GM10266 (cell line): ENCODE measurements at regions not wholly inside any gene's neighbourhood (a gene's known extent, or its start where the extent isn't known, plus 50 kb on each side); places are given as distances from the start of the nearest gene placed in this dataset.

Source experiments
- DNase-seq: peaks from one replicate; pipeline ENCODE4 v3.0.0; 2012; ENCODE audit errors: extremely low spot score
- TF ChIP-seq, protein P1 (sequence below): IDR thresholded peaks from 2 replicates; pipeline ENCODE4 v1.5.1; 2012; ENCODE audit warnings: mild to moderate bottlenecking, low read depth; ENCODE audit not compliant: control insufficient read depth, insufficient read depth; ENCODE audit errors: missing control alignments

DNA sequence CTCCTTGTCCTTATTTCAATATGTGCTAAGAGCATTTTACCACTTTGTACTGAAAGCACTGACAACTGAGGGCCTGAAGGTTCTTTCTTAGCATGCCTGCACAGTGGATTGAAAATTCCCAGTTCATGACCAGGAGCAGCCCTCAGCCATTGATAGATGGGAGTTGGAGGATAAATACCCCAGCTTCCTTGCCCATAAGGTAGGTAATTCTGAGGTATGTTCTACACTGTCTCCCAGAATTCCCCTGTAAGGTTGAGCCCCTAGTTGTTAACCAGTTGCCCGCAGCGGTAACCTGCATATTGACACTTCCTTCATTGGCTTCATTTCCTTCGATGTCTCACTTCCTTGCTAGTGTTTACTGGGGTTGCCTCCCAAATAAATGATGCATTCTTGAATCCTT is 162.0 kb downstream of the CDC5L start:
- DNase-seq = no peak
- TF ChIP-seq, protein P1, sequence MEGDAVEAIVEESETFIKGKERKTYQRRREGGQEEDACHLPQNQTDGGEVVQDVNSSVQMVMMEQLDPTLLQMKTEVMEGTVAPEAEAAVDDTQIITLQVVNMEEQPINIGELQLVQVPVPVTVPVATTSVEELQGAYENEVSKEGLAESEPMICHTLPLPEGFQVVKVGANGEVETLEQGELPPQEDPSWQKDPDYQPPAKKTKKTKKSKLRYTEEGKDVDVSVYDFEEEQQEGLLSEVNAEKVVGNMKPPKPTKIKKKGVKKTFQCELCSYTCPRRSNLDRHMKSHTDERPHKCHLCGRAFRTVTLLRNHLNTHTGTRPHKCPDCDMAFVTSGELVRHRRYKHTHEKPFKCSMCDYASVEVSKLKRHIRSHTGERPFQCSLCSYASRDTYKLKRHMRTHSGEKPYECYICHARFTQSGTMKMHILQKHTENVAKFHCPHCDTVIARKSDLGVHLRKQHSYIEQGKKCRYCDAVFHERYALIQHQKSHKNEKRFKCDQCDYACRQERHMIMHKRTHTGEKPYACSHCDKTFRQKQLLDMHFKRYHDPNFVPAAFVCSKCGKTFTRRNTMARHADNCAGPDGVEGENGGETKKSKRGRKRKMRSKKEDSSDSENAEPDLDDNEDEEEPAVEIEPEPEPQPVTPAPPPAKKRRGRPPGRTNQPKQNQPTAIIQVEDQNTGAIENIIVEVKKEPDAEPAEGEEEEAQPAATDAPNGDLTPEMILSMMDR = no peak

DNA sequence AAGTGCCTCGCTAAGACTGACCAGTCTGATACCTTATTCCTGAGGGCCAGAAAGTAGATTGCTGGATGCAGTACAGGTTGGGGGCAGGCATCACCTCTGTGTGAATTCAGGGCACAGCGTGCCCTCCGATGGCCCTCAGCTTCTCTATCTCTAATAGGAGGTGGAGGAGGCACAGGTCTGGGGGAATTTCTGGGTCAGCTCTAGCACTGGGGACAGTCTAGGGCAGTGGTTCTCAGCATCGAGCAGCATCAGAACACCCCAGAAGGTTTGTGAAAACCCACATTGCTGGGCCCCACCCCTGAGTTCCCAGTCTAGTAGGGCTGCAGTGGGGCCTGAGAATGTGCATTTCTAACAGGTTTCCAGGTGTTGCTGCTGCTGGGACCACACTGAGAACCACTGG is 166.7 kb downstream of the CDC5L start:
- DNase-seq = no peak
- TF ChIP-seq, protein P1 = no peak

DNA sequence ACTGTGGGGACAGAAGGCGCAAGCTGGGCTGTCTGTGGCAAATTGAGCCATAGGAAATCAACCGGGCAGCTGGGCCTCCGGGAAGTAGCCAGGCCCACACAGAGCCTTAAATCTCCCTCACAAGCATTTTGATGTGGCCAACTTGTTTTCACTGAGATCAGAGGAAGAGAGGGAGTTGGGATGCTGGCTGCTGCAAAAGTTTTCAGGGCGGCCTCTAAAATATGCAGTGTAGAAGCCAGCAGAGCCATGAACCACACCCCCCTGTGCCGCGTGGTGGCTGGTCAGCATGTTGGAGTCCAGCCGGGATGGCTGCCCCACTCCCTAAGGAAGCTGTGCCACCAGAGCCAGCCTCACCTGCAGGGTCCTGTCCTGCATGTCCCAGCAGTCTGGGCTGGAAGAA is 167.4 kb downstream of the CDC5L start:
- DNase-seq = no peak
- TF ChIP-seq, protein P1 = no peak

DNA sequence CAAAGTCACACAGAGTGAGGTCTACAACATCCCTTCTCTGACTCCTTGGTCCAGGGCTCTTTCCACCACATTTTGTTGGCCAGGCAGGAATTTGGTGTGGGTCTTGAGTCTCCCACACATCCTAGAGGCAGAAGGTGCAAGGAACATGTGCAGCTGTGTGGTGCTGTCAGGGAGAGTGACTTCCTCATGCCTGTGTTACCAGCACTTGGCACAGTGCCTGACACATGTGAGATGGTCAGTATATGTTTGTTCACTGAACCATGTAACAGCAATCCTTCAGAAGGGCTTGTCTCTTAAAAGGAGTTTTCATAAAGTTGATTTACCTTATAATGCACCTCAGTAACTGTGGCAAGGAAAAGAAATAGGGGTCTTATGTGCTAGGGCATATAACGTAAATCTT is 168.5 kb downstream of the CDC5L start:
- TF ChIP-seq, protein P1 = no peak
- DNase-seq = no peak

DNA sequence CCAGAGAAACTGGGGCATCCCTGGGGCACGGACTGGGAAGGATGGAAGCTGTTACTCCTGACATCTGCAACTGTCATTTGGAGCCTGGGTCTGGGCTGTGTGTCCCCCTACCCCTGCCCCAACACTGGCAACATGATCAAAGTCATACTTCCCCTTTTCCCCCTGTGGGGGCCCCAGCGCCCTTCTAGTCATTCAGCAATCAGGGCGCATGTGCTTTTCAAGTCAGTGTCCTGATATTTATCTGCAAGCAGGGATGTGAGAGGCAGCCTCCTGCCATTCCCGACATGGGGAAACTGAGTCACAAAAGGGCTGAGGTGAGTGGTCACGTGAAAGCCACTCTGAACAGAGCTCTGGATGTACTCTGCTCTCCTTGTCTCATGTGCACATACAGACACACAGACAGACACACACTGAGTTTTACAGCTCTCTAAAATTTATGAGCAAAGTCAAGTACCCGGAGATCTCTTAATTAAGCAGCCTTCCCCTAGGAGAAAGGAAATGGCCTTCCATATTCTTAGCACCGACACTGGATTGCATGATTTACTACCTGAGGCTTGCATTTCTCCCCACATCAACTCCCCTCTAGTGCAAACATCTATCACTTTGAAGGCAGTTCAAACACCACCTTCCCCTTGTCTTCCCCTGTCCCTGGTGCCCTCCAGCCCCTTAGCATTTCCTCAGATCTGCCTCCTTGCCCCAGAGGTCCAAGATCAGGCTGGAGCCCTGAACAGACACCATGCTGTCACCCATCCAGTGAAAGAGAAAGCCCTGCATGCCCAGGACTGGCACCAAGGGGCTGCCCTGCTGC is 170.7 kb downstream of the CDC5L start:
- no peak for DNase-seq
- TF ChIP-seq, protein P1 = no peak

DNA sequence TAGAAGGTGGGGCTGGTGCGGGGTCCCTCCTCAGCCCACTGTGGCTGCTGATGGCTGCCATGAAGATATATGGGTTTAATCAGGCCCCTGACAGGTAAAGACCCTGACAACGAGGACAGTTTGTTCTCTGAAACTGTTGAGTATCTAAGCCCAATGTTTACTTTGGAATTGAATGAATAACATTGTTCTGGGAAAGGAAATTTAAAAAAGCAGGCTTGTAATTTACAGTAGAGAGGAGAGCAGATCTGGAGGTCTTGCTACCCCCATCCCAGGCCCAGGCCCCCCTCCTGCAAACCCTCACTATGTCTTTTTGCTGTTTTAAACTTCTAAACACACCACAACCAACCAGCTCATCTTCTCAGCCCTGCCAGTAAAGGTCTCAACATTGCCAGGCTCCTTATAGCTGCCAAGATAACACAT is 171.3 kb downstream of the CDC5L start:
- no peak for DNase-seq

DNA sequence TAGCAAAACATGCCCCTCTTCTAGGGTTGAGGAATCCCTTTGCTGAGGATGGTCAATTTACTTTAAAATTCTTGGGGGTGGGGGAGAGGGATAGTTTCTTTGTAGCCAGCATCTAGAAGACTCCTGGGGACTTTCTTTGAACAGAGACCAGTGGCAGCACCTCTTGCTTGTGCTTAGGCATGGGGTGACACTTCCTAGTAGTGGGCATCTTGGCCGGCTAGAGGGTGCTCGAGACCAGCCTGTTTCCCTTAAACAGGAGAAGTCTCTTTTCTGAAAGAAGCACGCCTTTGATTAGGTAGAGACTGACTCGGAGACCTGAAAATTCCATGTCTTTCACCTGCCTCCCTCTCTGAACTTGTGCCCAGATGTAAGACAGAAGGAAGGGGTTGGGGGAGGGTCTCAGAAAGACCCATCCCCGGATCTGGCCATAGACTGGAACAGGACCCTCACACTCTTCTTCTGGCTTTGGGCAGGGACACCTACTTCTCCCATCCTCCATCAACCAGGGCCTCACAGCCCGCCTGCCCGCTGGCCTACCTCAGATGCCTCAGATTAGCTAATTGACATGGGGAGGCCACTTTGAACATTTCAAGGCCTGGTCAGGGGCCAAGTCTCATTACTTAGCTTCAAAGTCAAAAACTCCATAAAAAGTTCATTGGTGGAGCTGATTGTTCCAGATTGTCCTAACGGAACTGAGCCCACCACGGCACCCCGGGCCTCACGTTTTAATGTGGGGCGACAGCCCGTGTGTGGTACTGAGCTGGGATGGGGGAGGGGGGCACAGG is 172.2 kb downstream of the CDC5L start:
- TF ChIP-seq, protein P1 = no peak
- DNase-seq = no peak

More for the DNA sequence above, 171.3 kb downstream of the CDC5L start:
- TF ChIP-seq, protein P1 = no peak
